ENCODE measurements at regions not wholly inside any gene's neighbourhood (a gene's known extent, or its start where the extent isn't known, plus 50 kb on each side); places are given as distances from the start of the nearest gene placed in this dataset.

DNA sequence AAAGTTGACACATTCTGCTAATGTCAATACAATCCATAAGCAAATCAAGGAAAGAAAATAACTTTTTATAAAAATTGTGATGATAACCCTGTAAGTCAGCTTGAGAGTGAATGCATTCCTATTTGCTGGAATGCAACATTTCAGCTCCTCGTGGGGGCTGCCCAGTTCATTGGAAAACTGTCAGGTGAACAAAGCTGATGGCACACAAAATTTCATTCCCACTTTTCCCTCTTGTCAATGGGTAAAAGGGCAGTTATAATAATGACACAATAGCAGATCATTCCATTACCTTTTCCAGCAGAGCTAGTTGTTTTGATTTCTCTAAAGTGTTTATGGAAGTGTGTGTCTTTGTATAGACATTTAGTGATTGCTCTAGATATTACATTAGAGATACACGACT, 1124.6 kb upstream of the MAP3K7 start:
- H3K9me3 ChIP-seq (ENCODE audit: insufficient read depth, low read length): no peaks in the 10 kb centered on the region

DNA sequence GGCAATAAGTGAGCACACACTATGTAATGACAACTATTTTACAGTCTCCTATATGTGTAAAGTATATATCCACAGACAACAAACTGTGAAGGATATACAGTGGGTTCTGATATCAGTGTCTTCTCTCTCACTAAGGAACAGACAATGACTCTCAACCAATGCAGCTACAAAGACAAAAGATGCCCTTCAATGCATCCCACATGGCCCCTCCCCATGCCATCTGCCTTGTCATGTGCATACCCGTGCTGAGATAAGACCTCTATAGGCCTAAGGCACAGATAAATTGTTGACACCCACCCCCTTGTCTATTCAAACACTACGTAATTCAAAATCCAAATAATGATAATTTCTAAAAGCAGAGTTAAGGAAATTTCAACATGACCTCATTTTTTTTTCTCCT, 1123.5 kb upstream of the MAP3K7 start:
- no peaks in the 10 kb centered on the region for H3K27me3 ChIP-seq (ENCODE audit: low read depth, low read length)
- no peaks in the 10 kb centered on the region for H4K20me1 ChIP-seq (ENCODE audit: insufficient read depth, low read length)
- no peaks in the 10 kb centered on the region for H3K9me3 ChIP-seq (ENCODE audit: insufficient read depth, low read length)
- no peak overlapping the region for H3K9ac ChIP-seq (ENCODE audit: low read length)
- no peak overlapping the region for H3K4me3 ChIP-seq (ENCODE audit: low read length)
- no peak overlapping the region for H3K4me2 ChIP-seq (ENCODE audit: low read length)
- no peak overlapping the region for H3K27ac ChIP-seq (ENCODE audit: low read length)
- no peak for TF ChIP-seq CTCF (IDR thresholded peaks at IDR 0.05; ENCODE audit: low read depth, low read length)
- H3K4me1 ChIP-seq (ENCODE audit: low read length): no peaks in the 10 kb centered on the region
- no peaks in the 10 kb centered on the region for H3K36me3 ChIP-seq (replicated peaks; ENCODE audit: low read depth, low read length)
- no peak overlapping the region for H2AFZ ChIP-seq (ENCODE audit: low read depth, low read length)
- no peaks in the 10 kb centered on the region for H3K79me2 ChIP-seq (ENCODE audit: low read length)

More for the DNA sequence above, 1124.6 kb upstream of the MAP3K7 start:
- Histone ChIP-seq H2AFZ (ENCODE audit: low read depth, low read length) (no peak overlapping the region), H3K79me2 (ENCODE audit: low read length) (no peaks in the 10 kb centered on the region), H3K36me3 (replicated peaks; ENCODE audit: low read depth, low read length) (no peaks in the 10 kb centered on the region), H3K9ac (ENCODE audit: low read length) (no peak overlapping the region), H3K4me3 (ENCODE audit: low read length) (no peak overlapping the region), H3K4me1 (ENCODE audit: low read length) (no peaks in the 10 kb centered on the region), H3K4me2 (ENCODE audit: low read length) (no peak overlapping the region), H4K20me1 (ENCODE audit: insufficient read depth, low read length) (no peaks in the 10 kb centered on the region), H3K27ac (ENCODE audit: low read length) (no peak overlapping the region), H3K27me3 (ENCODE audit: low read depth, low read length) (no peaks in the 10 kb centered on the region)
- no peak for TF ChIP-seq CTCF (IDR thresholded peaks at IDR 0.05; ENCODE audit: low read depth, low read length)
- TF ChIP-seq EZH2phosphoT487 (IDR thresholded peaks at IDR 0.05; ENCODE audit: low read depth): no peak

GRCh38 chr6:91708534-91708933, 1121.7 kb upstream of the MAP3K7 start:
- H3K4me3 ChIP-seq (ENCODE audit: low read length): no peak overlapping the region
- no peak overlapping the region for H3K27ac ChIP-seq (ENCODE audit: low read length)
- TF ChIP-seq CTCF (IDR thresholded peaks at IDR 0.05; ENCODE audit: low read depth, low read length) (no peak), EZH2phosphoT487 (IDR thresholded peaks at IDR 0.05; ENCODE audit: low read depth) (no peak)
- H3K4me2 ChIP-seq (ENCODE audit: low read length): no peak overlapping the region
- H4K20me1 ChIP-seq (ENCODE audit: insufficient read depth, low read length): no peaks in the 10 kb centered on the region
- H3K27me3 ChIP-seq (ENCODE audit: low read depth, low read length): no peaks in the 10 kb centered on the region
- no peaks in the 10 kb centered on the region for H3K4me1 ChIP-seq (ENCODE audit: low read length)
- H3K79me2 ChIP-seq (ENCODE audit: low read length): no peaks in the 10 kb centered on the region
- no peaks in the 10 kb centered on the region for H3K36me3 ChIP-seq (replicated peaks; ENCODE audit: low read depth, low read length)
- no peak overlapping the region for H2AFZ ChIP-seq (ENCODE audit: low read depth, low read length)
- H3K9ac ChIP-seq (ENCODE audit: low read length): no peak overlapping the region
- no peaks in the 10 kb centered on the region for H3K9me3 ChIP-seq (ENCODE audit: insufficient read depth, low read length)

- Histone ChIP-seq H3K4me3 (ENCODE audit: low read length) (no peak overlapping the region), H2AFZ (ENCODE audit: low read depth, low read length) (no peak overlapping the region), H3K9ac (ENCODE audit: low read length) (no peak overlapping the region), H3K79me2 (ENCODE audit: low read length) (no peaks in the 10 kb centered on the region), H4K20me1 (ENCODE audit: insufficient read depth, low read length) (no peaks in the 10 kb centered on the region), H3K4me2 (ENCODE audit: low read length) (no peak overlapping the region), H3K27ac (ENCODE audit: low read length) (no peak overlapping the region), H3K36me3 (replicated peaks; ENCODE audit: low read depth, low read length) (no peaks in the 10 kb centered on the region), H3K27me3 (ENCODE audit: low read depth, low read length) (no peaks in the 10 kb centered on the region), H3K4me1 (ENCODE audit: low read length) (0 out of 2 replicates have a peak, but pooled peaks cover 2% of the 10 kb centered on the region), H3K9me3 (ENCODE audit: insufficient read depth, low read length) (no peaks in the 10 kb centered on the region)
- TF ChIP-seq CTCF (IDR thresholded peaks at IDR 0.05; ENCODE audit: low read depth, low read length): no peak
Observed at GRCh38 chr6:91705646-91706045, 1118.8 kb upstream of the MAP3K7 start.

Measured in OCI-LY3 (cell line).